Astrocyte (in vitro differentiated cells and primary cell): ENCODE measurements at regions not wholly inside any gene's neighbourhood (a gene's known extent, or its start where the extent isn't known, plus 50 kb on each side); places are given as distances from the start of the nearest gene placed in this dataset.

Experiments used
- EZH2 ChIP-seq: IDR thresholded peaks from 2 replicates; pipeline ENCODE4 v1.6.1; 2012; ENCODE audit warnings: mild to moderate bottlenecking, low read length, inconsistent platforms; ENCODE audit not compliant: insufficient read depth
- TF ChIP-seq, protein P1 (sequence below): IDR thresholded peaks from 2 replicates; pipeline ENCODE4 v1.5.1; 2011; ENCODE audit warnings: low read depth, mild to moderate bottlenecking, inconsistent platforms, low read length, moderate library complexity; ENCODE audit not compliant: insufficient read depth

DNA sequence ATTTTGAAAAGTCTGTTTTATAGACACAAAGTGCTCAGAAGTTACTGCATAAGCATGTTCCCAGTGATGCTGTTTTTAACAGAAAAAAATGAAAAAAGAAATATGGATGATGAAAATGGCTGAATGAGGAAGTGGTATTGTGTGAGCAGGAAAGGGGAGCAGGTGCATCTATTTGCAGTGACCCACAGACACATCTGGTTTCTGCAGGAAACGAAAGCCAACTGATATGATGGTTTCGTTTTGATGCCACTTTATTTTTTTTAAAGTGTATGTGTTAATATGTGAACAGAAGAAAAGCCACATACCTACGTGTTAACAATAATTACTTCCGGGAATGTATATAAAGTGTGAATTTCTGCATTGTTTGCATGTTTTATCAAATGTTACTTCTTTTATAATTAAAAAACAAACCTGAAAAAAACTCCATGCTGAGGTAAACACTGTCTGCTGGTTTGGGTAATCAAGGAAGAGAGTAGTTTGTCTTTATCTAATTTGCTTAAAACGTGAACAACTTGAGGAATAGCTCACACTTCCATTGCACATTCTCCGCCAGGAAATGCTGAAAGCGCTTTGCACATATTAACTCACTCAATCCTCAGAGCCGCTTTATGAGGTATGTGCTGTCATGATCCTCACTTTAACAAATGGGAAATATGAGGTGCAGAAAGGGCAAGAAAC, 1335.9 kb downstream of the TBC1D22A start:
- TF ChIP-seq, protein P1, sequence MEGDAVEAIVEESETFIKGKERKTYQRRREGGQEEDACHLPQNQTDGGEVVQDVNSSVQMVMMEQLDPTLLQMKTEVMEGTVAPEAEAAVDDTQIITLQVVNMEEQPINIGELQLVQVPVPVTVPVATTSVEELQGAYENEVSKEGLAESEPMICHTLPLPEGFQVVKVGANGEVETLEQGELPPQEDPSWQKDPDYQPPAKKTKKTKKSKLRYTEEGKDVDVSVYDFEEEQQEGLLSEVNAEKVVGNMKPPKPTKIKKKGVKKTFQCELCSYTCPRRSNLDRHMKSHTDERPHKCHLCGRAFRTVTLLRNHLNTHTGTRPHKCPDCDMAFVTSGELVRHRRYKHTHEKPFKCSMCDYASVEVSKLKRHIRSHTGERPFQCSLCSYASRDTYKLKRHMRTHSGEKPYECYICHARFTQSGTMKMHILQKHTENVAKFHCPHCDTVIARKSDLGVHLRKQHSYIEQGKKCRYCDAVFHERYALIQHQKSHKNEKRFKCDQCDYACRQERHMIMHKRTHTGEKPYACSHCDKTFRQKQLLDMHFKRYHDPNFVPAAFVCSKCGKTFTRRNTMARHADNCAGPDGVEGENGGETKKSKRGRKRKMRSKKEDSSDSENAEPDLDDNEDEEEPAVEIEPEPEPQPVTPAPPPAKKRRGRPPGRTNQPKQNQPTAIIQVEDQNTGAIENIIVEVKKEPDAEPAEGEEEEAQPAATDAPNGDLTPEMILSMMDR = no peak
- TF ChIP-seq EZH2 = no peak
